GM10266 (cell line): ENCODE measurements at regions not wholly inside any gene's neighbourhood (a gene's known extent, or its start where the extent isn't known, plus 50 kb on each side); places are given as distances from the start of the nearest gene placed in this dataset.
A peak's percentile ranks its signal among the peaks of the same experiment; 100 is the strongest.

Experiments used
- DNase-seq: peaks from one replicate; pipeline ENCODE4 v3.0.0; 2012; ENCODE audit errors: extremely low spot score
- CTCF ChIP-seq: IDR thresholded peaks from 2 replicates; pipeline ENCODE4 v1.5.1; 2012; ENCODE audit warnings: mild to moderate bottlenecking, low read depth; ENCODE audit not compliant: control insufficient read depth, insufficient read depth; ENCODE audit errors: missing control alignments

GRCh38 chr11:38814670-38815069 lies 2216.6 kb upstream of the RAG2 start:
- no peak for TF ChIP-seq CTCF
- DNase-seq, result no peak

- TF ChIP-seq CTCF, result no peak
- DNase-seq, result no peak
Measured at GRCh38 chr11:38809521-38809920, 2211.5 kb upstream of the RAG2 start.

- DNase-seq, result no peak
- TF ChIP-seq CTCF, result no peak
Measured at GRCh38 chr11:38796281-38796680, 2198.2 kb upstream of the RAG2 start.

GRCh38 chr11:38795027-38795426 lies 2197.0 kb upstream of the RAG2 start:
- TF ChIP-seq CTCF, result no peak
- DNase-seq, result no peak

- peak; percentile 67 for TF ChIP-seq CTCF
- peak; percentile 42 for DNase-seq
Measured at GRCh38 chr11:38791346-38791961, 2193.4 kb upstream of the RAG2 start.

- TF ChIP-seq CTCF, result no peak
Measured at GRCh38 chr11:38788561-38788960, 2190.5 kb upstream of the RAG2 start.

GRCh38 chr11:38784164-38784563 lies 2186.1 kb upstream of the RAG2 start:
- DNase-seq, result no peak
- TF ChIP-seq CTCF, result no peak

More at GRCh38 chr11:38788561-38788960, 2190.5 kb upstream of the RAG2 start:
- no peak for DNase-seq
